Keratinocyte (primary cell): ENCODE measurements at regions not wholly inside any gene's neighbourhood (a gene's known extent, or its start where the extent isn't known, plus 50 kb on each side); places are given as distances from the start of the nearest gene placed in this dataset.

Experiments used
- DNase-seq: peaks from one replicate; pipeline ENCODE4 v3.0.0-alpha.2; 2011; ENCODE audit warnings: low read depth, missing footprints, low spot score
- FAIRE-seq: peaks from 2 replicates; lab custom pipeline; 2011; peaks lifted over from hg19 to GRCh38; lab: Jason Lieb, UNC
- H2AFZ ChIP-seq: 2 replicates; pipeline ENCODE4 v1.6.0; 2012; ENCODE audit warnings: low read length, control low read depth, inconsistent platforms; ENCODE audit not compliant: control insufficient read depth
- H3K27ac ChIP-seq: 2 replicates; pipeline ENCODE4 v1.5.1; 2011; ENCODE audit warnings: low read length; ENCODE audit not compliant: control insufficient read depth, insufficient read depth
- H3K27me3 ChIP-seq: 3 replicates; pipeline ENCODE4 v1.6.0; 2011; ENCODE audit warnings: low read length; ENCODE audit not compliant: control insufficient read depth, insufficient read depth; ENCODE audit errors: extremely low read depth
- H3K36me3 ChIP-seq, 2 experiments: 2 replicates in 1 of 2; 3 replicates in 1 of 2; pipeline ENCODE4 v1.5.1; 2011; ENCODE audit warnings: low read length in 2 of 2, mild to moderate bottlenecking in 1 of 2; ENCODE audit not compliant: control insufficient read depth in 2 of 2, insufficient read depth in 2 of 2; ENCODE audit errors: extremely low read depth in 1 of 2
- H3K4me1 ChIP-seq: 3 replicates; pipeline ENCODE4 v1.5.1; 2011; ENCODE audit warnings: low read length; ENCODE audit not compliant: control insufficient read depth, insufficient read depth; ENCODE audit errors: extremely low read depth
- H3K4me2 ChIP-seq: 3 replicates; pipeline ENCODE4 v1.6.0; 2011; ENCODE audit warnings: low read depth, low read length; ENCODE audit not compliant: control insufficient read depth, insufficient read depth; ENCODE audit errors: extremely low read depth
- H3K4me3 ChIP-seq, 3 experiments: fragments of 200-600 bp in 1 of 3; sonication (generic) in 1 of 3; 2 replicates in 2 of 3; 3 replicates in 1 of 3; pipeline ENCODE4 v1.5.1; 2011 to 2016; ENCODE audit warnings: low read length in 3 of 3, mild to moderate bottlenecking in 3 of 3, control low read depth in 2 of 3, inconsistent platforms in 1 of 3, low read depth in 1 of 3, mixed read lengths in 1 of 3, mixed run types in 1 of 3, moderate library complexity in 1 of 3; ENCODE audit not compliant: control insufficient read depth in 2 of 3, insufficient read depth in 2 of 3; ENCODE audit errors: extremely low read depth in 1 of 3
- H3K79me2 ChIP-seq: 2 replicates; pipeline ENCODE4 v1.6.0; 2012; ENCODE audit warnings: low read length; ENCODE audit not compliant: control insufficient read depth, insufficient read depth
- H3K9ac ChIP-seq: 3 replicates; pipeline ENCODE4 v1.6.0; 2011; ENCODE audit warnings: low read length; ENCODE audit not compliant: control insufficient read depth, insufficient read depth; ENCODE audit errors: extremely low read depth
- H3K9me1 ChIP-seq: 3 replicates; pipeline ENCODE4 v1.6.0; 2011; ENCODE audit warnings: low read length; ENCODE audit not compliant: control insufficient read depth, insufficient read depth; ENCODE audit errors: extremely low read depth
- H3K9me3 ChIP-seq: 2 replicates; pipeline ENCODE4 v1.5.1; 2012; ENCODE audit warnings: low read depth, low read length; ENCODE audit not compliant: control insufficient read depth
- H4K20me1 ChIP-seq: 3 replicates; pipeline ENCODE4 v1.6.0; 2011; ENCODE audit warnings: low read length; ENCODE audit not compliant: control insufficient read depth, insufficient read depth; ENCODE audit errors: extremely low read depth
- EZH2 ChIP-seq: IDR thresholded peaks from one replicate; pipeline ENCODE4 v1.6.1; 2012; ENCODE audit warnings: inconsistent platforms, mild to moderate bottlenecking, low read length, moderate library complexity
- dilution Hi-C: fragments of 300-500 bp; cut with MboI; formaldehyde crosslinking; loops from one replicate; pipeline ENCODE4 v1.7.0; 2020; ENCODE audit warnings: low sequenced_read_pairs; ENCODE audit not compliant: extremely low pct_ligation_motif_present
- TF ChIP-seq, protein P1 (sequence below), 3 experiments: IDR thresholded peaks in 1 of 3; conservative IDR thresholded peaks in 1 of 3; optimal IDR thresholded peaks in 1 of 3; 2 replicates in 2 of 3; 3 replicates in 1 of 3; pipeline versions ENCODE3 to v1.5.1; 2011; ENCODE audit warnings: low read length in 3 of 3, mild to moderate bottlenecking in 3 of 3, moderate library complexity in 2 of 3, control low read depth in 1 of 3, inconsistent platforms in 1 of 3; ENCODE audit not compliant: insufficient read depth in 2 of 3; ENCODE audit errors: extremely low read depth in 1 of 3

DNA sequence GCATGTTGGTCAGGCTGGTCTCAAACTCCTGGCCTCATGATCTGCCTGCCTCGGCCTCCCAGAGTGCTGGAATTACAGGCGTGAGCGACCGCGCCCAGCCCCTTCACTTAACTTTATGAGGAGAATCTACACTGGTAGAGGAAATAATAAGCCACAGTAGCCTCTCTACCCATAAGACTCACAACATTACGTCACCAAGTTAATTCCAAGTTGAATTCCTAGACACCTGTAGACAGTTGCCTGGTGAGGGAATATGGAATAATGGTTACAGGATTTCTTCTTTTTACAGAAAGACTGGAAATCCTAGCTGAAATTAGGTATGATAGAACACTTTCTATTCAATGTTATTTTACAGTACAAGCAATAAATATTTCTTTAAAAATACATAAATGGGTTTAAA lies 854.5 kb upstream of the EYS start:
- H3K4me1 ChIP-seq, result no peaks in the 10 kb centered on the region
- H3K27ac ChIP-seq, result no peak overlapping the region
- TF ChIP-seq, protein P1, sequence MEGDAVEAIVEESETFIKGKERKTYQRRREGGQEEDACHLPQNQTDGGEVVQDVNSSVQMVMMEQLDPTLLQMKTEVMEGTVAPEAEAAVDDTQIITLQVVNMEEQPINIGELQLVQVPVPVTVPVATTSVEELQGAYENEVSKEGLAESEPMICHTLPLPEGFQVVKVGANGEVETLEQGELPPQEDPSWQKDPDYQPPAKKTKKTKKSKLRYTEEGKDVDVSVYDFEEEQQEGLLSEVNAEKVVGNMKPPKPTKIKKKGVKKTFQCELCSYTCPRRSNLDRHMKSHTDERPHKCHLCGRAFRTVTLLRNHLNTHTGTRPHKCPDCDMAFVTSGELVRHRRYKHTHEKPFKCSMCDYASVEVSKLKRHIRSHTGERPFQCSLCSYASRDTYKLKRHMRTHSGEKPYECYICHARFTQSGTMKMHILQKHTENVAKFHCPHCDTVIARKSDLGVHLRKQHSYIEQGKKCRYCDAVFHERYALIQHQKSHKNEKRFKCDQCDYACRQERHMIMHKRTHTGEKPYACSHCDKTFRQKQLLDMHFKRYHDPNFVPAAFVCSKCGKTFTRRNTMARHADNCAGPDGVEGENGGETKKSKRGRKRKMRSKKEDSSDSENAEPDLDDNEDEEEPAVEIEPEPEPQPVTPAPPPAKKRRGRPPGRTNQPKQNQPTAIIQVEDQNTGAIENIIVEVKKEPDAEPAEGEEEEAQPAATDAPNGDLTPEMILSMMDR (optimal IDR thresholded peaks at IDR 0.05 in 1 of 3, IDR thresholded peaks at IDR 0.05 in 1 of 3, conservative IDR thresholded peaks at IDR 0.05 in 1 of 3; ENCODE audit: extremely low read depth in 1 of 3, insufficient read depth in 2 of 3, low read length in 3 of 3), result no peak
- TF ChIP-seq EZH2, result no peak
- H3K9me3 ChIP-seq, result no peaks in the 10 kb centered on the region
- no peaks in the 10 kb centered on the region for H3K36me3 ChIP-seq
- H2AFZ ChIP-seq, result no peak overlapping the region
- H3K9ac ChIP-seq, result no peak overlapping the region
- H4K20me1 ChIP-seq, result no peaks in the 10 kb centered on the region
- H3K79me2 ChIP-seq, result no peaks in the 10 kb centered on the region
- H3K27me3 ChIP-seq, result no peaks in the 10 kb centered on the region
- H3K9me1 ChIP-seq, result no peaks in the 10 kb centered on the region
- no peak for FAIRE-seq
- no peak for DNase-seq
- H3K4me2 ChIP-seq, result no peak overlapping the region
- dilution Hi-C loops, result no loop called here
- H3K4me3 ChIP-seq, result no peak overlapping the region

DNA sequence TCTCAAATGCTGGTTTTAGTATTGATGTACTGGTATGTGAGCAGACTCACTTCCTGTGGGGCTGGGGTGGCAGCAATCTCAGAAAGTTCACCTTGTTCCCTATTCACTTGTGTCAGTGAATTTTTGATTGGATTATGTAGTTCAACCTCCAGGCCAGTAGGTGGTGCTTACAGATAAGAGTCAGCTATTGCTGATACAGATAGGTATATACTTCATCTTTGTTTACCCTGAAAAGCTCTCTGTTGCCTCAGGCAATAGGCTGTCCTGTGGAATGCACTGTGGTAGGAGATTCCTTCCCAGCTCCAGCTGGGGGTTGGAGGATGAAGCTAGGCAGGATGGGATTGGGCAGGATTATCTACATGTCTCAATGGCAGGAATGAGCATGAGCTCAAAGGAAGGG lies 851.2 kb upstream of the EYS start:
- Histone ChIP-seq H3K9ac (no peak overlapping the region), H3K4me1 (no peaks in the 10 kb centered on the region), H3K9me3 (no peaks in the 10 kb centered on the region), H3K4me3 (no peak overlapping the region), H3K79me2 (no peaks in the 10 kb centered on the region), H4K20me1 (no peaks in the 10 kb centered on the region), H3K27ac (no peak overlapping the region), H3K9me1 (no peaks in the 10 kb centered on the region), H3K27me3 (no peaks in the 10 kb centered on the region), H2AFZ (no peak overlapping the region), H3K36me3 (no peaks in the 10 kb centered on the region), H3K4me2 (no peak overlapping the region)
- FAIRE-seq, result no peak
- dilution Hi-C loops, result no loop called here
- DNase-seq, result no peak
- TF ChIP-seq, protein P1 (optimal IDR thresholded peaks at IDR 0.05 in 1 of 3, IDR thresholded peaks at IDR 0.05 in 1 of 3, conservative IDR thresholded peaks at IDR 0.05 in 1 of 3; ENCODE audit: extremely low read depth in 1 of 3, insufficient read depth in 2 of 3, low read length in 3 of 3), result peak in 1 of 3 experiments; percentile 20
- no peak for TF ChIP-seq EZH2
